ENCODE measurements at regions not wholly inside any gene's neighbourhood (a gene's known extent, or its start where the extent isn't known, plus 50 kb on each side); places are given as distances from the start of the nearest gene placed in this dataset.

DNA sequence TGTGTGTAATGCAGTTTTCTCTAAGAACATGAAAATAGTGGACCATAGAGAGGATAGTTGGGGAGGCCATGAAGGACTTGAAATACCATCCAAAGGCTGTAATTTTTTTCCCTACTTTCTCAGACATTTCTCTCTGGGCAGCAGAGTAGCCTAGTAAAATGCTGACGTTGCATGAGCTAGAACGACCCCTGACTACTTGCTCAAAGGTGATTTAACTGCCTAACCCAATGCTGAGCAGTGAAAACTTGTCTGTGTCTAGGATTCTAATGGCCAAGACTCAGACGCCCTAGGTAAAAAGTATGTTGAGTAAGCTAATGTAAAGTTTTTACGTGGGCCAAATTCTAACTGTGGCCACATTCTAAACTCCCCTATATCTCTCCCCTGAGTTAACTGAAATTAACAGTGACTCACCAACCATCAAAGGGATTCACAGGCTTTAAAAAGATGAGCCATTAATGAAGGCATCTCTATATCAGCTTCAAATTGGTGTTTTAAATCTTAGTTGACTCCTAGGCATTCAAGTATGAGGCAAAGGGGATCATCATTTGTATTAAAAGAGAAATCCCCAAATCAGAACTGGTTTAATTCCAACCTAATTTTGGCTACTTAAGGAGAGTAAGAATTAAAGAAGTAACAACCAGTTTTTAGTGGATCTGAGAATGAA, 121.0 kb upstream of the GAS1 start:
- TF ChIP-seq, protein P1, sequence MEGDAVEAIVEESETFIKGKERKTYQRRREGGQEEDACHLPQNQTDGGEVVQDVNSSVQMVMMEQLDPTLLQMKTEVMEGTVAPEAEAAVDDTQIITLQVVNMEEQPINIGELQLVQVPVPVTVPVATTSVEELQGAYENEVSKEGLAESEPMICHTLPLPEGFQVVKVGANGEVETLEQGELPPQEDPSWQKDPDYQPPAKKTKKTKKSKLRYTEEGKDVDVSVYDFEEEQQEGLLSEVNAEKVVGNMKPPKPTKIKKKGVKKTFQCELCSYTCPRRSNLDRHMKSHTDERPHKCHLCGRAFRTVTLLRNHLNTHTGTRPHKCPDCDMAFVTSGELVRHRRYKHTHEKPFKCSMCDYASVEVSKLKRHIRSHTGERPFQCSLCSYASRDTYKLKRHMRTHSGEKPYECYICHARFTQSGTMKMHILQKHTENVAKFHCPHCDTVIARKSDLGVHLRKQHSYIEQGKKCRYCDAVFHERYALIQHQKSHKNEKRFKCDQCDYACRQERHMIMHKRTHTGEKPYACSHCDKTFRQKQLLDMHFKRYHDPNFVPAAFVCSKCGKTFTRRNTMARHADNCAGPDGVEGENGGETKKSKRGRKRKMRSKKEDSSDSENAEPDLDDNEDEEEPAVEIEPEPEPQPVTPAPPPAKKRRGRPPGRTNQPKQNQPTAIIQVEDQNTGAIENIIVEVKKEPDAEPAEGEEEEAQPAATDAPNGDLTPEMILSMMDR (IDR thresholded peaks at IDR 0.05; ENCODE audit: low read depth, low read length): no peak
- Histone ChIP-seq H3K36me3 (no peaks in the 10 kb centered on the region), H3K4me3 (no peak overlapping the region), H3K9me3 (ENCODE audit: low read depth) (no peaks in the 10 kb centered on the region), H3K27ac (no peak overlapping the region), H3K27me3 (no peaks in the 10 kb centered on the region), H3K4me1 (ENCODE audit: low read depth) (peaks cover 6% of the 10 kb centered on the region)
- DNase-seq (ENCODE audit: low read depth in 1 of 2, low spot score in 1 of 2): no peak

DNA sequence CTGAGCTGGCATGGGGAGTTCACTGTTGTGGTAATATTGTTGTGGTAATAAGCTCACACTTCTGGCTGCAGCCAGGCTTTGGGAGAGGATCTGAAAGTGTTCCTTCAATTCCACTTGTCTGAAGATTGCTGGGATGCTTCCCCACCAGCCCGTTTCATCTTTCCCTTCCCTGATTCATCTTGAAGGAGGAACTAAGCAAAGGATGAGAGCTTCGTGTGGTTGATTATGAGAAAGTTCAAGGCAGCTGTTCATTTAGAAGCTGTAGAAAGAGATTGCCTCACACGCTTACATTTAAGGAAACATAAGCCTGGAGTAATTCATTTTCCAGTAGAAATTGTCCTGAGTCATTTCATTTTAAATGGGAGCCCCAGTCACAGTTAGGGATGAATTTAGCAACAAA, 122.4 kb upstream of the GAS1 start:
- Histone ChIP-seq H3K9me3 (ENCODE audit: low read depth) (no peaks in the 10 kb centered on the region), H3K4me1 (ENCODE audit: low read depth) (no peaks in the 10 kb centered on the region), H3K4me3 (no peak overlapping the region), H3K27me3 (no peaks in the 10 kb centered on the region), H3K36me3 (no peaks in the 10 kb centered on the region), H3K27ac (no peak overlapping the region)
- TF ChIP-seq, protein P1 (IDR thresholded peaks at IDR 0.05; ENCODE audit: low read depth, low read length): no peak
- peak in 1 of 2 donors; percentile 66 for DNase-seq (ENCODE audit: low read depth in 1 of 2, low spot score in 1 of 2)

DNA sequence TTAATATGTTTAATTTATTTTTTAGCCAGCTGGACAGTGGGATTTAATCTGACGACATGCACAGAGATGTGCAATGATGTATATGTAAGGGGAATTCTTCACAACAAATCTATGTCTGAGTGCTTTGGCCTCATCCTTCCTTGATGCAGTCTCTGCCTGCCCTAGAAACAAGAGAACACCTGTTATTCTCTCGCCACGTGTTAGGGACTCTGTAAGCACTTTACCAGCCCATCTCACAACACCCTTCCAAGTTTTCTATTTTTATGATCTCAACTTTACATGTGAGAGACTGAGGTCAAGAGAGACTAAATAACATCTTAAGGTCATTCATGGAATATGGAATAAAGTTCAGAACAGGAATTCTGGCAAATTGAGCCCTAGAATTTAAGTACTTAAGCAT, 123.0 kb upstream of the GAS1 start:
- H3K9me3 ChIP-seq (ENCODE audit: low read depth): no peaks in the 10 kb centered on the region
- no peaks in the 10 kb centered on the region for H3K36me3 ChIP-seq
- no peaks in the 10 kb centered on the region for H3K27me3 ChIP-seq
- no peak overlapping the region for H3K27ac ChIP-seq
- H3K4me1 ChIP-seq (ENCODE audit: low read depth): no peaks in the 10 kb centered on the region
- no peak overlapping the region for H3K4me3 ChIP-seq
- TF ChIP-seq, protein P1 (IDR thresholded peaks at IDR 0.05; ENCODE audit: low read depth, low read length): no peak
- DNase-seq (ENCODE audit: low read depth in 1 of 2, low spot score in 1 of 2): no peak

DNA sequence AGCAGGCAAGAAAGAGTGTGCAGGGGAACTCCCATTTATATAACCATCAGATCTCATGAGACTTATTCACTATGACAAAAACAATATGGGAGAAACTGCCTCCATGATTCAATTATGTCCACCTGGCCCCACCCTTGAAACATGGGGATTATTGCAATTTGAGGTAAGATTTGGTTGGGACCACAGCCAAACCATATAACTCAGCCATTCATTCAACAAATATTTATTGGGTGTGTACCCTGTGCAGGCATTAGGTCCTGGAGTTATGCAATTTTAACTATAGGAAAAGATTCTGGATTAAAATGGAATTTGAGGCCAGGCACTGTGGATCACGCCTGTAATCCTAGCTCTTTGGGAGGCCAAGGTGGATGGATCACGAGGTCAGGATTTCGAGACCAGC, 124.2 kb upstream of the GAS1 start:
- H3K4me1 ChIP-seq (ENCODE audit: low read depth): no peaks in the 10 kb centered on the region
- TF ChIP-seq, protein P1 (IDR thresholded peaks at IDR 0.05; ENCODE audit: low read depth, low read length): no peak
- H3K27me3 ChIP-seq: no peaks in the 10 kb centered on the region
- no peaks in the 10 kb centered on the region for H3K36me3 ChIP-seq
- no peak for DNase-seq (ENCODE audit: low read depth in 1 of 2, low spot score in 1 of 2)
- H3K9me3 ChIP-seq (ENCODE audit: low read depth): no peaks in the 10 kb centered on the region
- no peak overlapping the region for H3K27ac ChIP-seq
- no peak overlapping the region for H3K4me3 ChIP-seq

DNA sequence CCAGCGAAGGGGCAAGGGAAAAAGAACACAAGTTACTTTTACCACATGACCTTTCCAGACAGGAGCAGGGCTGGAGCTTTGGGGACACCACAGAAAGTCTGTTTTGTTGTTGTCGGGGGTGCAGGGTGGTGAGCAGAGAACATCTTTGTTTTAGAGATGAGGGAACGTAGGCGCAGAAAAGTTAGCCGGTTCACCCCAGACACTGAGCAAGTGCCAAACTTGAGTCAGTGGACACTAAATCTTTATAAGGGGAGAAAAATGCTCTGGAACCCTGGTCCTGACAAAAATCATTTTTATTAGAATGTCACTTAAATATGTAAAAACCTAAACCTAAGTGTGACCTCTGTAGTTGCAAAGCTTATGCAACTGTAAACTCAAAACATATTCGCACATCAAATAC, 126.4 kb upstream of the GAS1 start:
- no peaks in the 10 kb centered on the region for H3K27me3 ChIP-seq
- H3K4me1 ChIP-seq (ENCODE audit: low read depth): no peaks in the 10 kb centered on the region
- H3K36me3 ChIP-seq: no peaks in the 10 kb centered on the region
- DNase-seq (ENCODE audit: low read depth in 1 of 2, low spot score in 1 of 2): no peak
- TF ChIP-seq, protein P1 (IDR thresholded peaks at IDR 0.05; ENCODE audit: low read depth, low read length): no peak
- no peak overlapping the region for H3K4me3 ChIP-seq
- no peaks in the 10 kb centered on the region for H3K9me3 ChIP-seq (ENCODE audit: low read depth)
- no peak overlapping the region for H3K27ac ChIP-seq

Data from cardiac muscle cell (in vitro differentiated cells and primary cell).